ENCODE measurements at regions not wholly inside any gene's neighbourhood (a gene's known extent, or its start where the extent isn't known, plus 50 kb on each side); places are given as distances from the start of the nearest gene placed in this dataset.

DNA sequence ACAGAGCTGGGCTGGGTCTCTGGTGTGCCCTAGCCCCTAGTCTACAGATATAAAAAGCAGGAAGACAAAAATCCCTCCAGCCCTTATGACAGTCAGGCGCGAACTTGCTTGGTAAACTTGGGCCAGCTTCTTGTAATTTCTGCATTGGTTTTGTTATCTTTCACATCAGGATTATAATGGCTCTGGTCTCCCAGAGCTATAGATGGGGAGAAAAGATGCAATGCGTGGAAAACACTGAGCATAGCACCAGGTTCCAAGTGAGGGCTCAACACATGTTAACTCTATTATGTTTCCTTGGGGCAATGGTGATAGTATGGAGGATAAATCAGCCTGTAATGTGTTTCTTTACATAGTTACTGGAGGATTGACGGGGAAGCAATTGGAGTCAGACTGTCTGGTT is 246.8 kb upstream of the KCNG1 start:
- DNase-seq (ENCODE audit: low read depth in 4 of 4, low spot score in 3 of 4): no peak

DNA sequence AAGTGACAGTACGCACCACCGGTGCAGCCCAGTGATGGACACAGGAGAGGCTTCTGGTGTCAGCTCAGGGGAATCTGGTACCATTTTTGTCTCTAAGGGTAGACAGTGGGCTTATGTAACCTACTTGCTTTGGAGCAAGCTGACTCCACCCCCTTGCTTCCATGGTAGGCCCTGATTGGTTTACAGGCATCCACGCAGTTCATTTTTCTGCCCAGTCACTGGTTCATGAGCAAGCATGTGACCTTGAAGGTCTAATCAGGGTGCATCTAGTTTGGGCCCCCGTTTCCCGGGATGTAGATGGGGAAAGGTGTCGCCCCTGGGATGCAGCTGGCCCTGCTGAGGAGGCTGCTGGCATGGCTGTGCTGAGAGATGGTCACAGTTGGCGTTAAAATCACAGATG is 244.8 kb upstream of the KCNG1 start:
- no peak for DNase-seq (ENCODE audit: low read depth in 4 of 4, low spot score in 3 of 4)

DNA sequence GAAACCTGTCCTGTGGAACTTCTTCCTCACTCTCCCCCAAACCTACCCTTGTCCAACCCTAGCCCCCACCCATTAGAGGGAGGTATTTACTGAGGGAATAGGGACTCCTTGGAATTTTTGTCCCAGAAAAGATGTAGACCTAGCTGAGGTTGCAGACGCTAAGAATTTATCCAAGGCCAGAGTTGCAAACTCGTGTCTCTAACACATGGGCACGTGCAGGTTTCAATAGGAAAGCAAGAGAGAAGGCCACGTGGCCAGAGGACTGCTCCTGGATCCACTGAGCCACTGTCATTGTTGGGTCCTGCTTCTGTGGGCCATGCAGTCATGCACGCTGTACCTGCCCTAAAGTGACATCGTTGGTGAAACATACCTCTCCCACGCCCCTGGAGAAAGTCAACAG is 243.4 kb upstream of the KCNG1 start:
- DNase-seq (ENCODE audit: low read depth in 4 of 4, low spot score in 3 of 4): no peak

DNA sequence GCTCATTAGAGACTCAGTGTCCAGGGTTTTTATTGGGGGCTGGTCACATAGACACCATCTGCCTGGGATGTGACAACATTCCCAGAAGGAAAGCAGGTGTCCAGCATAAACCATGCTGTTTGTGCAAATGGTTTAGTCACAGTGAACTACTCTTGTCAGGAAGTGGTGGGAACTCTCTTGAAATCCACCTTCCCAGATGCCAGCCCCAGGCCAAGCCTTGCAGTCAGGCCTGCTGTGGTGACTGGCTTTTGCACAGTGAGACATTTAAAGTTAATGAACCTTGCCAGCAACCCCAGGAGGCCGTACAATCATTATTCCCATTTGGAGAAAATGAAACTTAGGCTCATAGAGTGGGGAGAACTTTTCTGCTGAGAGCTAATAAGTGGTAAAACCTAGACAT is 242.5 kb upstream of the KCNG1 start:
- DNase-seq (ENCODE audit: low read depth in 4 of 4, low spot score in 3 of 4): no peak

DNA sequence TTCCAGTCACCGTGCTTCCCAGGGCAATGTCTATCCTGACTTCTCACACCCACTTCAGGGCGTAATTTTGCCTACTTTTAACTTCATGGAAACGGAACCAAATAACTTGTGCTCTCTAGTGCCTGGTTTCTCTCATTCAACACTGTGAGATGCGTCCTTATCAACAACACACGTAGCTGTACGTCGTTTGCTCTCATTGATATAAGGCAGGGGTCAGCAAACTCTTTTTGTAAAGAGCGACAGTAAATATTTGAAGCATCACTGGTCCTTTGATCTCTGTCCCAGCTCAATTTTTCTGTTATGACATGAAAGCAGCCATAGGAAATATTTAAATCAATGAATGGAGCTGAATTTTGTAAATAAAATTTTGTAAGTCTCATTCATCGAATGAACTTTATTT is 239.3 kb upstream of the KCNG1 start:
- no peak for DNase-seq (ENCODE audit: low read depth in 4 of 4, low spot score in 3 of 4)

DNA sequence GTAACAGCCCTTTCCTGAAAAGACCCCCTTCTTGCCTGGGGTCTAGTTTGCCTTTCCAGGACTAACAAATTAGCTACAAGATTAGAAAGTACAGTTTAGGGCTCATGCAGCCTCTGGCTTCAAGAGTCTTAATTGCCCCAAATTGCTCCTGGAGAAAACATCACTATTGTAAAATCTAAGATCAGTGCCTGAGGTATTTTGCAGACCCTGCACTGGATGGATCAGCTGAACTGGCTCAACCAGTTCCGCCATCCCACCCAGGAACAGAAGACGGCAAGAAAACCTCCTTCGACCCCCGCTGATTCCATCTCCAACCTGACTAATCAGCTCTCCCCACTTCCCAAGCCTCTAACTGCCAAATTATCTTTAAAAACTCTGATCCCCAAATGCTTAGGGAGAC is 236.5 kb upstream of the KCNG1 start:
- no peak for DNase-seq (ENCODE audit: low read depth in 4 of 4, low spot score in 3 of 4)

DNA sequence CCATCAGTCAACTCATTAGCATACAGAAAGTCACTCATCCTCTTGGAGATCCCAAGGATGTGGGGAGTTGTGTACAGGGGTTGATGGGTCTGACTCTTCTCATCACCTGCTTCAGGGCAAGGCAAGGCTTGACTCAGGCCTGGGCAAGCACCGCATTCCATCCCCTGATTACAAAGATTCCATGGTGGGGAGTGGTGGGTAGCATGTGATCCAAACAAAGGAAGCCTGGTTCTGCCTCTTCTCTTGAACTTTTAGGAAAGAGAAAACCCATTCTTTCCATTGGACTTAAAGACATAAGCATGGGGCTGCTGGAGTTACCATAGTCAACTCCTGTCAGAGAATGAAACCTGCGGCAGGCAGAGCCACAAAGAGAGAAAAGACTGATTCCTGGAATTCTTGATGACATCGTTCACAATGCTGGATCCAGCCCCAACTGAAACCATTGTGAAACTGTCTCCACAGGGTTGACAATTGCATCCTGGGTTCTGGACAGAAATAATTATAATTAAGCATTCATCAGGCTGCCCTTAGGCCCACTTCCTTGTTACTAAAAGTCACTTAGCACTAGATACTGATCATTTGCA is 235.8 kb upstream of the KCNG1 start:
- DNase-seq (ENCODE audit: low read depth in 4 of 4, low spot score in 3 of 4): no peak

DNA sequence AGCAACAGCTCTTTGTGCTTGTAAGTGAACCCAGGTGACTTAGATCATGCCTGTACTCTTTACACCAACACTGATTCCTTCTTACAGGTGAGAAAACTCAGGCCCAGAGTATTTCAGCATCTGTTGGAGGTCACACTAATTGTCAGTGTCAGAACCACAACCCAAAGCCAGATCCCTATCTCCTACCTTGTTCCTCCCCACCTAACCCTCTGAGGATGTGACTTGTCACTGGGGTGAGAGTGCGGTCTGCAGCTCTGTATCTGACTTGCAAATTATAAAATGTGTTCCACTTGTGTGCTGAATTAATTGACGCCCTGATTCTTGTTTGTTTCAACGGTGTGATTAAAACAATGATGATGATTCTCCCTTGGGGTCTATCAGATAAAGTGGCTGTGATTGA is 232.5 kb upstream of the KCNG1 start:
- DNase-seq (ENCODE audit: low read depth in 4 of 4, low spot score in 3 of 4): no peak

DNA sequence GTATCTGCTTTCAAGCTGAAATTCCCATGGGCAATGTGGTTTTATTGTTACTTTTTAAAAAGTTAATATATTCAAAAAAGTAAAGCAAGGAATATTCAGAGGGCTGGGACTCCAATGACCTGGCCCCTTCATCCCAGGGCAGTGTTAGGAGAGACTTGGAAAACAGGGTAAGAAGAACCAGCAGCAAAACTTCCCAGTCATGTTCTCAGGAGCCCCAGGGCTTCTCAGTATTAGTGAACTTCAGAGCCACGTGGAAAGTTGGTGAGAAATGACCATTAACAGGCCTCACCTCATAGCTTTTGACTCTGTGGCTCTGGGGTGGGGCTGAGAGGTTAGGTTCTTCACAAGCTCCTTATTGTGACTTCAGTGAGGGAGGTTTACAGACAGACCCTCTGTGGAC is 230.4 kb upstream of the KCNG1 start:
- no peak for DNase-seq (ENCODE audit: low read depth in 4 of 4, low spot score in 3 of 4)

DNA sequence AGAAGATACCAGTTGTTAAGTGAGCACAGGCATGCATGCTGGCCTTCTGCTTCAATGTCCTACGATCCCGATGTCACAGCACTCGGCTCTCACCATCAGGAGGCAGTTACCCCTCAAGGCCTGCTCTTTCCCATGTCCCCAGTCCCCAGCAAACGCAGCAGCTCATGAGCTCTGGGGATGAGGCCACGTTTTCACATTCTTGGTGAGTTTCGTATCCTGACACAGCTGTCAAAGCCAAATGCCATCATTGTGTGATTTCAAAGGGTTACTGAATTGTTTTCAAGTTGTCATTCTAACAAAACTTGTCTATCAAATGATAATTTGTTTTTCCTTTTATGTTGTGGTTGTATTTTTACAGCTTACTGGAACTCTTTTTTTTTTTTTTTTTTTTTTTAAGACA is 226.9 kb upstream of the KCNG1 start:
- DNase-seq (ENCODE audit: low read depth in 4 of 4, low spot score in 3 of 4): no peak

DNA sequence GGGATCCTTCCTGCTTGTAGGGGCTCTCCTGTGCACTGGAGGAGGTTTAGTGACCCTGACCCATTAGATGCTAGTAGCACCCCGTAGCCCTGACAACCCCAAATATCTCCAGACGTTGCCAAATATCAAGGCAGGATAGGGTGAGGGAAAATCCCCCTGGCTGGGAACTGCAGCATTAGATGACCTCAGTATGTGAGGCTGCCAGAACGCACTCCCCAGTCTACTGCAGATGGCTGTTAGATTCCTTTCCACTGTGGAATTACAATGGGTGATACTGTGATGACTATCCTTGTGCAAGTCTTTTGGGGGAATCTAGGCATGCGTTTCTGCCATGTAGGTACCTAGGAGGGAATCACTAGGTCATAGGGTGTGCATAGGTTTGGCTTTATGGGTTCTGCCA is 226.3 kb upstream of the KCNG1 start:
- DNase-seq (ENCODE audit: low read depth in 4 of 4, low spot score in 3 of 4): no peak

DNA sequence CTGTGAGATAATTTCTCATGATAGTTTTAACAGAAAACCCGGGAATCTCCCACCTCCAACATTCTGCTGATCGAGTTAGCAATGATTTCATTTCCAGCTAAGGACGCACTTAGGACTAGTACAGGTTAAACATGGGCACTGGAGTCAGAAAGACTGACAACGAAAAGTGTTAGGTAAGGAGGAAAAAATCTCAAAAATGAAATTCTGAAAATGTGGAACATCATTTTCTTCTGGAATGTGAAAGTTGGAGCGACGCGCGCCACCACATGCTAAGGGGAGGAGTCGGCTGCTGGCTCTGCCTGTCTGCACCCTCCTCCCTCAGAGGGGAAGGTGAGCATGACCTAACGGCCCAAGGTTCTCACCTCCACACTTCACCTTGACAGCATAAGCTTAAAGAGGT is 221.6 kb upstream of the KCNG1 start:
- no peak for DNase-seq (ENCODE audit: low read depth in 4 of 4, low spot score in 3 of 4)

DNA sequence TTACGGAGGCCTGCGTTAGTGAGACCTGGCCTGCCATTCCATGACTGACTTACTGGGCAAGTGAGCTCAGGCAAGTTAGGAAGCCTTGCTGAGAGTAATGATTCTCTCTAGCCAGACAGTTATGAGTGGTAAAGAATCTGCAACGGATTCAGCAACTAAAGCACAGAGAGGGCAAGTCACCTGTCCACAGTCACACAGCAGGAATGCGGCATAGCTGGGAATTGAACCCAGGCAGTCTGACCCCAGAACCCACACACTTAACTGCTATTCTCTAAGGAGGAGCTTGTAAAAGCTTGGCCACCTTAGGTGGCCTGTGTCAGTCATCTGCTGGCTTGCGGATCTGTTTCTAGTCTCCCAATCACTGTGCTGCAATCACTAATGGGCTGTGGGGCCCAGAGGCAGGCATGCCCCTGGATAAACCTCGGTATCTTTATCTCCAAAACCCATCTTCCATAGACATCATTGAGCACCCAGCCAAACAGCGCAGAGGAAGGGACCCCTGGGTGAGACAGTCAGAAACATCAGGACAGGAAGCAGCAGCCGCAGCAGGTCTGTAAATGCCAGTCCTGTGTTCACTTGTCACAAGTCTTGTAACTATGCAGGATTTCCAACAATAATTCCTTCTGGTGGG is 215.9 kb upstream of the KCNG1 start:
- DNase-seq (ENCODE audit: low read depth in 4 of 4, low spot score in 3 of 4): no peak

DNA sequence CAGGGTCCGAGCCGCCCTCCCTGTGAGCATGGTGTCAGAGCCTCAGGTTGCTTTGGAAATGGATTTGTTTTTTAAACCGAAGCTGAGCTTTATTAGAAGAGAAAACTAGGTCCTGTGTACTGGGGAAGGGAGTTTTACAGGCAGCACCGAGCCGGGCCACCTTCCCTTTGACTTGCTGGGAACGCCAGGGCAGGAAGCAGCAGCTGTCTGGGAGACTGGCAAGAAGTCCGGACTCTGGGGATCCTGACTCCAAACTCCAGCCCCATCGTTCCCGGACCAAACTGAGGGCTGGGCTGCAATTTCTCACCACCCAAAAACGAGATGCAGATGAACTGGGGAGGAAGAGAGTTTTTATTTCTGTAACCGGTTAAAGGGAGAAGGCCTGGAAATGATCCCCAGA is 214.9 kb upstream of the KCNG1 start:
- no peak for DNase-seq (ENCODE audit: low read depth in 4 of 4, low spot score in 3 of 4)

DNA sequence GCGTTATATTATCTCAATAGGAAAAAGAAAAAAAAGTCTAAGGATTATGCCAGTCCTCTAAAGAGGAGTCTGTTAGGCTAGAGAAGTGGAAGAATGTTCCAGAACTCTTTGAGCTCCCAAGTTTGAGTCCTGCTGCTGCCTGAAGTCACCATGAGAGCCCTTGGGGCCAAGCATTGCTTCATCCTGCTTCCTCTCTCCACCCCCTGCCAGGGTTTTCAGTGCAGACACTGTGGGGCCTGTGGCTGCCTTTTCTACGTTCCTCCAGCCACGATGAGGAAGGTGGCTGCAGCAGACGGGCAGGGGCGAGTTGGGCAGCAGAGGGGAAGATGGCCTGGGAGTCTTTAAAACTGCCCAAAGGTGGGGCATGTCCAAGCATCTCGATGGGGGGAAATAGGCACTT is 214.4 kb upstream of the KCNG1 start:
- DNase-seq (ENCODE audit: low read depth in 4 of 4, low spot score in 3 of 4): no peak

DNA sequence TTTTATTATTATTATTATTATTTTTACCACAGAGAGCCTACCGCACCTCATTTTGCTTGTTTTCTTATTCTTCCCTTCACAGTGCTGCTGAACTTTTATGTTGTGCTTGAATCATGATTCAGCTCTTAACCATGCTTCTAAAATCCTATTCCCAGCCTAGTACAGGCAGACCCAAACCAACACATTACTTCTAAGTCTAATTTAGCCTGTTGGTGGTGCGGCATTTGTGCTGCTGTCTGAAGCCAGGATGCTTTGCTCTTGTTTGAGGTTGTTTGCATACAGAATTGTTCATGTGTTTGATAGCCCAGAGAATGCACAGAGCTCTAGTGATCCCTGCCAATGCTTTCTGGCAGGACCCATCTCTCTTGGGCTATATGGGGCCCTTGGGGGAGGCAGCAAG is 213.5 kb upstream of the KCNG1 start:
- no peak for DNase-seq (ENCODE audit: low read depth in 4 of 4, low spot score in 3 of 4)

DNA sequence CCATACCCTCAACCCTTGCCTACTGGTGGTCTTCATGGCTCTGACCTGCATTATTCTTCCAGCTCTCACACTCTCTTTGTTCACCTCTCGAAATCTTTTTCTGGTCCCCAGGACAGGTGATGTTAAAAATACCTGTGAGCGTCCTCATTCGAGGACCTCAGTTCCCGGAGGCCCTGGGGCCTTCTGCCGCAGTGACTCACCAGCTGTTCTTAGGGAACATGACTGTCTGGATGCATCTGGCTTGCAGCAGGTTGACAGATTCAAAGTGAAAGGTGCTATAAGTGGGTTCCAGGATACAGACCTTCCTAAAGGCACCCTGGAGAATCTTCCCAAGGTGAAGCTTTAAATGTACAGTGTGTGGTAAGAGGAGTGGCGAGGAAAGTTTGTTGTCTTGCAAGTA is 210.4 kb upstream of the KCNG1 start:
- DNase-seq (ENCODE audit: low read depth in 4 of 4, low spot score in 3 of 4): no peak

DNA sequence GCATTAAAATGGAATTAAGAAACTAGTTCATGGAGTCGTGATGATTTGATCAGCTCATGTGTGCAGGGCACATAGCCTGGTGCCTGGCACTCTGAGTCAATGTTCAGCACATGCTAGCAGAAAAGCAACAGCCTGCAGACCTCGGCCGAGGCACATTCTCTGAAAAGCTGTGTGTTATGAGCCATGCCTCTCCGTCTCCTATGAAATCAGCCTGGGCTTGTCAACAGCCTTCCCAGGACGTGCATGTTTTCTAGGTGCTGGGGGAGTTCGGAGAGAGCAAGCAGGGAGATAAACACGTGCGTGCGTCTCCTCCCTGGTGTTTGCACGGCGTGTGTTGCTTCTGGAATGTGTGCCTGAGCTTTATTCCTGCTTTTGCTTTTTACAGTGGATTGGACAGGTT is 207.8 kb upstream of the KCNG1 start:
- DNase-seq (ENCODE audit: low read depth in 4 of 4, low spot score in 3 of 4): no peak

DNA sequence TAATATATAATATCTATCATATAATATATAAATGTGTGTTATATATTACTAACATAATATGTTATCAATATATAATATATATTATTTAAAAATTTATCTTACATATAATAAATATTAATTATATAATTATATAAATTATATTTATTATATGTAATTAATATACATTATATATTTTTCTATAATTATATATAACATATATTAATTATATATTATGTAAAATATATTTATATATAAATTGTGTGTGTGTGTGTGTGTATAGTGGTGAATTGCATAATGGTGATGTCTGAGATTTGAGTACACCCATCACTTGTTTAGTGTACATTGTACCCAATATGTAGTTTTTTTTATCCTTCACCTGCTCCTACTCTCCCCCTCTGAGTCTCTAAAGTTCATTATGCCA is 205.9 kb upstream of the KCNG1 start:
- no peak for DNase-seq (ENCODE audit: low read depth in 4 of 4, low spot score in 3 of 4)

DNA sequence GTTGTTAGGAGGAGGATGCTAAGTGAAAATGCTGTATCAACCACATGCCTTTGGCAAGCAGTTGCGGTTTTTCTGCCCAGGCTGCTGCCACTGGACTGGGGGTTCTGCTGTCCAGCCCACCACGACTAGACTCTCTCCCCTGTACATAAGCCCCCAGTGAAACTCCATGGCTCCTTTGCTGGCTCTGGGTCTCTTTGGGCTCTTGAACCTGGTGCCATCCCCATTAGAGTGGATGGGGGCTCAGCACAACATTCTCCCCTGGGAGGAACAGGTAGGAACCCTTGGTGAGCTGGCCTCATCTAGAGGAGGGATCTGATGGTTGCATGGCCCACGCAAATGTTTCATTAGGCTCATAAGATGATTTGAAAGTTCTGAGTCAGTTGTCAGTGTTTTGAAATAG is 204.8 kb upstream of the KCNG1 start:
- DNase-seq (ENCODE audit: low read depth in 4 of 4, low spot score in 3 of 4): no peak

DNA sequence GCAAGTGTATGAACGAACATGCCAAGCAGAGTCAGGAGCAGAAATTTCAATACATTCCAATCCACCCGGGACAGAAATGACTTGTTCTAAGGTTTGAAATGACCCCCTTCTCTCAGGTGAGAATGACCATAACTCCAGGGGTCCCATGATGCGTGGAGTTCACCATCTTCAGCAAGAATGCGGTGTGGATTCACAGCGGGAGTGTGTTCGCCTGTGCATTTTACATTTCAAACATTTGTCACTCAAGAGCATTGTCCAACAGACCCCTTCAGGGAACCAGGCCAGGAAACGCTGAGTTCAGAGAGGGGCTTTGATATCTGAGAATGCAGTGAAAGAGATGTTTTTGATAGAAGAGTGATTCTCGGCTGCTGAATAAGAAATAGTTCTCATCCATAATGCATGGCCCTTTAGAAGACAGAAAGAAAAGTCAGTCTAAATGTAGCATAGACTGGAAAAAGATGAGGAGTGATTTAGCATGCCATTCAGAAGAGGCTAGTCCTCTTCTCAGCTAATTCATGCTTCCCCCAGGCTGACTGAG is 200.3 kb upstream of the KCNG1 start:
- DNase-seq (ENCODE audit: low read depth in 4 of 4, low spot score in 3 of 4): no peak

DNA sequence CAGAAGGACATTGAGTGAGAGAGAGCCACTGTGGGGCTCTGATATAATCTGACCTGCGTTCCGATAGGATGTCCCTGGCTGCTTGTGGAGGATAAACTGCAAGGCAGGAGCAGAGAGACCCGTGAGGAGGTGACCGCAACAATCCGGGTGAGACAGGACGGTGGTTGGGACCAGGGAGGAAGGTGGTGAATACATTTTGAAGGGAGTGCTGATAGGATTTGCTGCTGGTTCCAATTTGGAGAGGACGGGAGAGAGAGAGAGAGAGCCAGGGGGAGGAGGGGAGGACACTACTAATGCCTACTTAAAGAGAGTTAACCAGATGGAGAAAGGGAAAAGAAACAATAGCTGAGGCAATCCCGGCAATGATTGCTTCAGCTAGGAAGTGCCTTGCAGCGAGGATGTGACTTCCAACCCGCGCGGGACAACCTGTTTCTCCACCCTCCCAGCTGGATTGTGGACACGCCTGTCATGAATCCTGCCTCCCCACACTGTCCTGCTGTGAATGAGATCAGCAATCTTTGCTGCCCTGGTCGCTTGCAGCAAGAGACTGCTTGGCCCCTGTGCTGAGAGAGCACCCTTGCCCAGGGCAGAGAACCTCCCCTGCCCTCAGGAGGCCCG is 199.0 kb upstream of the KCNG1 start:
- DNase-seq (ENCODE audit: low read depth in 4 of 4, low spot score in 3 of 4): no peak
